HS-5 (cell line): ENCODE measurements at regions not wholly inside any gene's neighbourhood (a gene's known extent, or its start where the extent isn't known, plus 50 kb on each side); places are given as distances from the start of the nearest gene placed in this dataset.
"Not testable (repeated sequence)": the region's sequence is repeated elsewhere in the genome, so short reads cannot be mapped to it uniquely, and the experiment has no call there.

Experiments used
- DNase-seq: peaks from one replicate; pipeline ENCODE4 v3.0.0-alpha.2; 2012; ENCODE audit warnings: low read depth

DNA sequence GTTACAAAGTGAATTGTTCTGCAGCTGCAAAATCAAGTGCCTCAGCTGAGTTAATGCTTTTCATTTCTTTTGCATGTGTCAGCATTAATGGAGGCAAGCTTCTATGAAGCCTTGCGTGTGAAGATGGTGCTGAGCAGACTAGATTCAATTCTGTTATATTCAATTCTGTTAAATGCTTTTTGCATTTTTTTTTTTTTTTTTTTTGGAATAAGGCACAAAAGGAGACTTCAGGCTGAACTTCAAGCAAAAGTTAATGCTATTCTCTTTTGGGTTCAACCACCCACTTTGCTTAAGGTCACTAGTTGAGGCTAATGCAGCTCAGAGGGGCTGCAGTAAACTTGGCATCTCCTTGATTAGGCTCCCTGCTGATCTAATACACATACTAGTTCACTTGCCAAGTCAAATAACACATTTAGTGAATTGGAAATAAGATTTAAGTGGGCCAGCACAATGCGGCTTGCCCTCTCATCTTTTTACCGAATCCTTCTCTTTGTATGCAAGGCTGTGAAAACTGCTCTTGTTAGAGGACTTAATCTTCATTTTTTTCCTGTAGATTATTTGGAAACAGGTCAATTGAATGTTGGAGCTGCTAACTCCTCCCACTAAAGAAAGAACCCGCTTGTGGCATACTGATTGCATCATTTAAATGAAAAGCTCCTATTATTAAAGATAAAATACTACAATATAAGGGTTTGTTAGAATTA is 1020.2 kb downstream of the NR2F1-AS1 start:
- DNase-seq, result no peak

DNA sequence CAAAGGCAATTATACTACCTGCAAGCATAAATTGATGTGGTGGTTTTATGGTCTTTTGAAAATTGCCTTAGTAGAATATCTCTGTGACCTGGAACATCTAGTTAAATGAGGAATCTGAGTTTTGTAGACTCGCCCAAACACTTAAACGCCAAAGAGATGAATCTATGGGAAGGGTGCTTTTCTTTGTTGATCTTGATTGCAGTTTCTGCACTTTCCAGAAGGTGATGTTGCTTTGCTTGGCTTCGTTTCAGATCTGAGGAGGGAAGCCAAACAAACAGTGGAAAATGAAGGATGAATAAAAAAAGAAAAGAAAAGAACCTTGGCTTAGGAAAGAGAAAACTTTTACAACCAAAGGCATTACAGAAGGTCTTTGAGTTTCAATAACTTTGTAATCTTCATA is 1021.2 kb downstream of the NR2F1-AS1 start:
- DNase-seq, result no peak

DNA sequence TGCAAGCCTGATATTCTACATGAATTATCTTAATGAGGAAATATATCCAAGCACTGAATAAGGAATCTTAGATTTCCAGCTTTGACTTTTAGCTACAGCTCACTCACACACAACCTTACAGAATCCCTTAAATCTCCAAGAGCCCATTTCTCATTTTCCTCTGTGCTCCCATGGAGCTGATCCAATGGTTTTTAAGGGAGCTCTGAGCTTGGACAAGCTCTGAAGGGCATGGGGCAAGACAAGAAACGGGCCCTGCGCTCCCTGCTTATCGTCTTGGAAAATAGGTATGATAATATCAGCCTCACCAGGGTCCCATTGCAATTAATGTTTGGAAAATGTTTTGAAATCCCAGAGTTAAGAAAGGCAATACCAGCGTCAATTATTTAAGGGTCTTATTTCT is 1021.7 kb downstream of the NR2F1-AS1 start:
- DNase-seq, result no peak

DNA sequence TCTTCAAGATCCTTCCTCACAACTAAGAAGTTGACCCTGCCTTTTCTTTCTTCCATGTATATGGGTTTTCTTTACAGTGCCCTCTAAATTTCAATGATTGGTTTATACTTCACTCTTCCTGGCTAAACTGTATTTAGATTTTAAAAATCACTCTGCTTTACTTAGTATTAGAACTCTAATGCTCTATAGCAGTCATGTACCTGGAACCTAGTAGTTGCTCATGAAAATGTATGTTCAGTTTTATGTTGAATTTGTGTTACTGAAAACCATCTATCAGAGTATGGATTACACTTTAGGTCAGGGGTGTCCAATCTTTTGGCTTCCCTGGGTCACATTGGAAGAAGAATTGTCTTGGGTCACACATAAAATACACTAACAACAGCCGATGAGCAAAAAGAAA is 1024.3 kb downstream of the NR2F1-AS1 start:
- DNase-seq, result no peak

DNA sequence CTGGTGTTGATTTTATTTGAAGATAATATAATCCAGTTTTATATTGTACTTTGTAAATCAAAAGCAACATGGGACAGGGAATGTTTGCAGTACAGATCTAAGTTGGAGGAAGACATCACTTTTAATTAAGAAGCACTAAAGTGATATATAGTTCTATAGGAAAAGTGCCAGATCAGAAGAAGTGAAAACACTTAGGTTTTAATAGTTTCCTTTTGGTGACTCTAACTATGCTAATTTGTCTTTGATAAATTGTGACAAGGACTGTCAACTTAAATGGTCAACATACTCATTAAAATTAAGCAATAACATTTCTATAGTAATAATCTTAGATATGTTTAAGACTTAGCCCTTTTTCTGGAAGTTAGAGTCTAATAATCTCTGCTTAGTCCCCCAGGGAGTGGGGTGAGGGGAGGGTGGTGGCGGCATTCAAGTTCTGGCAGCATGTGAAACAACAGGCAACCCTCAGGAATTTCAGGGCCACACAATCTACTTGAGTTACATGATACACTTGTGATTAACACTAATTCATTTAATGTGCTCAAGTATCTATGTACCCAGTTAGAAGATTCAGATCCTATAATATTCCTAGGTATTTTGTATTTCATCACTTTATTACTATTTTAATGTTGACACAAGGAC is 1026.5 kb downstream of the NR2F1-AS1 start:
- no peak for DNase-seq

DNA sequence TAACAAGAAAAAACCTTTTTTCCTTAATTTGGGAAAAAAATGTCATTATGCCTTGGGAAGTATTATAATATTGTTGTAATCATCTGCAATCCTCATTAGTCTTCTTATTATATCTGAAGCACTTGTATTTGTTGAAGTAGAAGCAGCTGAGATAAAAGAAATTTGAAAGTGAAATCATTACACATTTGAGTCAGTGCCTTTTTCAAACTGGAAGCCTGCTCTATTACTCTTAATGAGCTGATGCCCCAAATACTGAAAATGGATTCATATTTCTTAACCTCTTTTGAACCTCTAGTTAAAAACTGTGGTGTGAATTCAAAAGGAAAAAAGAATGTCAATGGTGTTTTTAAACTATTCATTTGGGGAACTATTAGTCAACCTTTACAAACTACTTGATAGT is 1027.7 kb downstream of the NR2F1-AS1 start:
- no peak for DNase-seq

DNA sequence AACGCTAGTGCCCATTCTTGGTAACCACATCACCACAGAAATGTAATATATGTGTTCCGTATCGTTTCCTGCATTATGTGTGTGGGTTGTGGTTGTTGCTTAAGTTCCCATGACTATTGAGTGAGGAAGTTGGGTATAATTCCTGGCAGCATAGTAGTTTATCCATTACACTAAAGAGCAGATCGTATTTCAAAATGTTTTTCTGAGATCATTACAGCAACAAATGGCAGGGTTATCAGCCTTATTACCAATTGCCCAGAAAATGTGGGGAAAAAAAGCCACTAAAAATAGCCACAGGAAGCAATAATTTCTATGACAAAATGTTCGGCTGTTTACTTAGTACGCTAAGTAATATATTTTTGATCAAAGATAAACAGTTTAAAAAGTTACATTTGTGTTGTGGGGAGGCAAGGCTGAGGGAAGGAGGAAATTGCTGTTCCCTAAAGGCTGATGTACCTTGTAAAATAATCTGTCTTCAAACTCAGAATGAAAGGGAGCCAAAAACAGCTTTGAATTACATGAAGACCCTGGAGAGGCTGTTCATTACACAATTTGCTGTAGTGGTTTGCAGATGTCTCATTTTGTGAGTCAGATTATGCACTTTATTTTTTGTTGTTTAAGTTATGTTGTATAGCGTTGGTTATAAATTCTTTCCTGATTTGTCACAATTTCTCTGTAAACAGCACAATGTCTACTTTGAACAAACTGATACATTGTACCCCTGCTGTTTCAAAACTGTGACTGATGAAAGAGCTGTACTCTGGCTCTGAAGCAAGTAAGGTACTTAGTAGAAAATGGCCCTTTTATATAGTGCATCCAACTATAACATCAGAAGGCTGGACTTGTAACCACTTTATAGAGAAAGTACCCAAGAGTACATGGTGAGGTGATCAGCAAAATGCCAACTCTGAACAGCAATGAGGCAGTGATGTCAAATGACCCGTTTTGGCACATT is 1028.5 kb downstream of the NR2F1-AS1 start:
- DNase-seq, result peak; percentile 95

DNA sequence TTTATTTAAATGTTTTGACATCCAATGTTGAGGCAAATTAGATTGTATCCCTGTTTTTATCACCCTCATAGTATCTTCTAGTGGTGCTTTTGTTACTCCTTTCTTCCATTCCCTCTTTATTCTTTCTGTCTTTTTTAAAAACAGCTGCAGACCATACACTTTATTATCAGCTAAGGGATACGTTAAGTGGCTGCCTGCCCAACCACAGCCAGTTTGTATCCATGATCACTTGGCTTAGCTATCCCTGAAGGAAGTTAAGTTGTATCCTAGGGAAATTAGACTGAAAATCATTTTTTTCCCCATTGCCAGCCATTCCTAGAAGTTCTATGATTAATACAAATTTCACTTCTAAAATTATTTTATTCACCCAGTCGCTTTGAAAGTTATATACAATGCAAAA is 1032.7 kb downstream of the NR2F1-AS1 start:
- DNase-seq, result no peak

DNA sequence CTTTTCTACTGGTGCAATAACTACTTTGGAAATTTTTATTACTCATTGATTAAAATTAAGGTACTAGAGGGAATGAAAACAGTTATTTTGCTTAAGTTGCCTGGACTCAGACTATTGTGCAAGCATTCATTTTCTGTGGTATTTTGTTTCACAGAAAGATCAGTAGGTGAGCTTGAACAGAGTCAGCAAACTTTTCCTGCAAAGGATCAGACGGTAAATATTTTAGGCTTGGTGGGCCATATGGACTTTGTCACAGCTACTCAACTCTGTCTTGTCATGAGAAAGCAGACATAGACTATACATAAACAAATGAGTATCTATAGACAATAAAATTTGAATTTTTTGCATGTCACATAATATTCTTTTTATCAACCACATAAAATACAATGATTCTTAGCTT is 1036.4 kb downstream of the NR2F1-AS1 start:
- no peak for DNase-seq

DNA sequence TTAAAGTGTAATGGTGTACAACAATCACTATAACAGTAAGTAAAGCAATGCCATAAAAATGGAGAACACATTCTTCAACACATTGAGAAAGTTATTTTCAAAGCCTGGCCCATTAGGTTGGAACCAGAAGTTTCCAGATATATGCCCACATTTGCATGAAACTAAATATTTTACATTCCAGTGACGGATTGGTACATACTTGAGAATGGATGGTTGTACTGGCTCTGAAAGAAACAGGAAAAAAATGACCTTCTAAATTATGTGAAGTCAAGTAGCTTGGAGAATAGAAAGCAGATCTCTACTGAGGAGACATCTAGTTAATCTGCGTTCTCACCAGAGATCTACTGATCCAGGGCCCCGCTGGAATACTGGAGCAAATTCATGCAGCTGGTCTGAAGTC is 1037.0 kb downstream of the NR2F1-AS1 start:
- no peak for DNase-seq

DNA sequence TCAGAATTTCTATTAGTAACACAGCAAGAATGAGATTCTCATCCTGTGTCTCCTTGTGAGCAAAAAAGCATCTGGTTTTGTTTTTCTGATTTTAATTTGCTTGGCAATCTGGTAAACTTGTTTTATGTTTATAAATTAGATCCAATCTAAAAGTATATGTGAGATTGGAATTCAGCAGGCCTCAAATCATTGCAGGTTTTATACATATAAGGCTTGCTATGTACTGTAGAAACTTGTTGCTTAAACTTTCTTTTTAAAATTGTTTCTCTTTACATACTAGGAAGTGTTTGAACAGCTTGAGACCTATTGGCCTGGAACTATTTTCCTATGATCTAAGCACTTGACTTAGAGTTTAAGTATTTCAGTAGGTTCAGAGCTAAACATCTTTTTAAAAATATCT is 1037.8 kb downstream of the NR2F1-AS1 start:
- DNase-seq, result no peak

DNA sequence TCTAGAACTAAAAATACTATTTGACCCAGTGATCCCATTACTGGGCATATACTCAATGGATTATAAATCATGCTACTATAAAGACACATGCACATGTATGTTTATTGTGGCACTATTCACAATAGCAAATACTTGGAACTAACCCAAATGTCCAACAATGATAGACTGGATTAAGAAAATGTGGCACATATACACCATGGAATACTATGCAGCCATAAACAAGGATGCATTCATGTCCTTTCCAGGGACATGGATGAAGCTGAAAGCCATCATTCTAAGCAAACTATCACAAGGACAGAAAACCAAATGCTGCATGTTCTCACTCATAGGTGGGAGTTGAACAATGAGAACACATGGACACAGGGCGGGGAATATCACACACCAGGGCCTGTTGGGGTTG is 1039.0 kb downstream of the NR2F1-AS1 start:
- DNase-seq, result not testable (repeated sequence)

DNA sequence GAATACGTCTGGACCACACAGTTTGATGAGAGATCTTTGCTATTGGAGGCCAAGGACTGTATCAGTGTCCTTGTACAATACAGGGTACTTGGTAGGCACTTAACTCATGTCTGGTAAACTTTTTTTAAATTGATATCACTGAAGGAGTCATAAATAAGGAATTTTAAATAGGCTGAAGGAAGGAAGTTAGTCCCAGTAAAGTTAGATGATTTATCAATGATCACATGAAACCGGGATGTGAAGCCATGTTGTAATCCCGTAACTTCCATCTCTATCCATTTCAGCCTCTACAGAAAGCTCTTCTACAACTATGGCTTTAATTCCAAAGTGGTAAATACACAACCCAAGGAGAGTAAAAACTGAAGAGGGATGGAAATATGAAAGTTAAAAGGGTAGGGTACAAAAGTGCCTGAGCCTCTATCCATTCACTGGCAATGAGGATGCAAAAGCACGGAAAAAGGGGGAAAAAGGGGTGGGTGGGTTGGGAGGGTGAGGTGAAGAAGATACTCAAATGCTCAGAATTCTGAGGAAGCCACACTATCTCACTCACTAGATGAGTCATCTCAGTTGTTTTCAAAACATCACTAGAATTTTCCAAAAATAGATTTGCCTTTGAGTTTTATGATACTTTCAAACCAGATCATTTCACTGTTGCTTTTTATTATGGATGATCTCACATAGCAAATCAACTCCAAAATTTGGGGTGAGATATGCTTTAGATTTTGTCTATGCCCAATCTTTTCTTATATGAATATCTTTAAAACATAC is 1053.5 kb downstream of the NR2F1-AS1 start:
- no peak for DNase-seq

DNA sequence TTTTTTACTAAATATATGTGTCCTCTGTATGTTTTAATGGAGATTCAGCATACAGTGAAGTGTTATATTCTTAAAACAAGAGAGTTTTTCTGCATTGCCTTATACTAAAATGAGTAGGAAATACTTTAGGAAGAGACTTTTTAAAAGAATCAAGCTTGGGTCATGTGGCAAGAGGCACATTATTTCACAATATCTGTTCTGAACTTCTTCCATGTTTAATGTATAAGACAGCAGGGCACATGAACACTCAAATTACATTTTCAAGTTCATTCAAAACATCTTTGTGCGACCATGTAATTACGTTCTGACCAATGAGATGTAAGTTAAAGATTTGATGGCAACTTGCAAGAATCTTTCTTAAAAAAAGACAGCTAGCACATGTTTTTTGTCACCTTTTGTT is 1055.9 kb downstream of the NR2F1-AS1 start:
- DNase-seq, result no peak

DNA sequence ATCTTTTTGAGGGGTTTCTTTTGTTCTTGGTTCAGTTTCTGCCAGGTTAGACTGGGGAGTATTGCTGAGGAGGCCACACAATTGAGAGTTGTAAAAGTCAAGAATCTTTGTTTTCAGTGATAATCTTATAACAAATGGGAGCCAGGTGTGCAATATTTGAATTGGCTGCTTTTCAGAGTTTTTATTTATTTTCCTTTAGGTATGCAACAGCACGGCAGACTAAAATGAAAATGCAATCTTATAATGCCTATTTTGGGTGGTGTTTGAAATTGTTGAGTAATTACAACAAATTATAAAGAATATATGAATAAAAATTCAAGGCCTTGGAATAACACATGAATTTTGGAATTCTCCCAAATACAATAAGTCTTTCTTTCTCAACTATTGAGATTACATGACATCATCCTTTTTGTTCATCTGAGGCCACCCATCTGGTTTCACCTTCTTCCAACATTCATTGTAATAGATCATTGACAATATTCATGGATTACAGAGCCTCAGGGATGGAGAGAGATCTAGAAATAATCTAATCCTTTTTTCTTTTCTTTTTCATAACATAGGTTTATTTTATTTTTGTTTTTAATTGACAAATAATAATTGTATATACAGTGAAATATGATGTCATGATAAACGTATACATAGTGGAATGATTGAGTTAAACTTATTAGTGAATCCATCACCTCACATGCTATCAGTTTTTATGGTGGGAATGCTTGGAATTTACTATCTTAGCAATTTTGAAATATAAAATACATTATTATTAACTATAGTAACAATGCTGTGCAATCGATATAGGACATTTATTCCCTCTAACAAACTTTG is 1061.0 kb downstream of the NR2F1-AS1 start:
- DNase-seq, result no peak

DNA sequence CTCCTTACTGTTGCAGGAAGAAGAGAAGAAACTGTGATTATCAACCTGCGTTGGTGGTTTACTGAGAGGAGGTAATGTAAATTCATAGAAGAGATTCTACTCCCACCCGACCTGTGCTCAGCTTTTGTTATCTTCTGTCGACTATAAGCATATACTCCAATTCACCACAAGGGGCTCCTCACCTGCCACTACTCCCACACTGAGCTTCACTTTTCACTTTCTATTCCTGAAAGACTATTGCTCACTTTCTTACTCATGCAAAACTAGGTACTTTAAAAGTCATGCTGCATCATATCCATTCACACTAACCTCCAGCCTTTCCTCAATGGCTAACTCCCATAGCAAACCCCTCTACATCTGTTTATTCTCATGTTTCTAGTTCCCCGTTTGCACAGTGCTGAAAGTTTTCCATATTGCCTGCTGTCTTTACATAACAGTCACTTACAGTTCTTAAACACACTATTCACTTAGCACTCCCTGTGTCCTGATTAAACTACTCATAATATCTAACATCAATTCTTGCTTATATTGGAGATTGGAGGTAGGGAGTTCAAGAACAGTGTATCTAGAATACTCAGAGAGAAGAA is 1062.6 kb downstream of the NR2F1-AS1 start:
- no peak for DNase-seq

DNA sequence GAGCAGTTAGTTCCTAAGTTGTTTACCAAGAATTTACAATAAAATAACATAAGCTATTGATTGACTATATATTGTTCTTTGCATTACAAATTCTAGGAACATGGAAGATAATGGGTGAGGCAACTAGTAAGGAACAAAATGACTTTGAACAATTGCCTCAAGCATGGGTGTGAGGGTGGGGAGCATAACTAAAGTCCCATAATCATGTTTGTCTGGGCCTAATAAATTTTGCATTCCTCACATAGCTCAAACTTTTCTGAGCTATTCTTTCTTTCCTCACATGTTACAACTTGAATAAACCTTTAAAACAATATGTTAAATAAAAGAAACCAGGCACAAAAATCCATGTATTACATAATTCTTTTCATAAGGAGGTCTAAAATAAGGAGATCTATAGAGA is 1066.1 kb downstream of the NR2F1-AS1 start:
- no peak for DNase-seq

DNA sequence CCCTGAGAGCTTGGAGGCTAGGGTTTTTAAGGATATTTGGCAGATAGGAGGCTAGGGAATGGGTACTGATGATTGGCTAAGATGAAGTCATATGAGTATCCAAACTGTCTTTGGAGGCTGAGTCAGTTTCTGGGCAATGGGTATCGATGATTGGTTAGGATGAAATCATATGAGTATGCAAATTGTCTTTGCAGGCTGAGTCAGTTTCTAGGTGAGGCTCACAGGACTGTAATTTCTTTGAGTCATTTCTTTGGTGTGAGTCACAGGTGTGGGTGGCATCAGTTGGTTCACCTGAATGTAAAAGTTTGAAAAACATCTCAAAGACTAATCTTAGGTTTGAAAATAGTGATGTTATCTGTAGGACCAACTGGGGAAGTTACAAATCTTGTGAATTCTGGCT is 1068.0 kb downstream of the NR2F1-AS1 start:
- DNase-seq, result no peak

DNA sequence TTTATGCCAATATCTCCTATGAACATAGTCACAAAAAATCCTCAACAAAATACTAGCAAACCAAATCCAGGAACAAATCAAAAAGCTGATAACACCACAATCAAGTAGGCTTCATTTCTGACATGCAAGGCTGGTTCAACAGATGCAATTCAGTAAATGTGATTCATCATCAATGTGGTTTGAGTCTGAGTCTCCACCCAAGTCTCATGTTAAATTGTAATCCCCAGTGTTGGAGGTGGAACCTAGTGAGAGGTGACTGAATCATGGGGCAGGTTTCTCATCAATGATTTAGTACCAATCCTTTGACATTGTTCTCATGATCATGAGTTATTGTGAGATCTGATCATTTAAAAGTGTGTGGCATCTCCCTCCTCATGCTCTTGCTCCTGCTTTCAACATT is 1072.7 kb downstream of the NR2F1-AS1 start:
- no peak for DNase-seq

DNA sequence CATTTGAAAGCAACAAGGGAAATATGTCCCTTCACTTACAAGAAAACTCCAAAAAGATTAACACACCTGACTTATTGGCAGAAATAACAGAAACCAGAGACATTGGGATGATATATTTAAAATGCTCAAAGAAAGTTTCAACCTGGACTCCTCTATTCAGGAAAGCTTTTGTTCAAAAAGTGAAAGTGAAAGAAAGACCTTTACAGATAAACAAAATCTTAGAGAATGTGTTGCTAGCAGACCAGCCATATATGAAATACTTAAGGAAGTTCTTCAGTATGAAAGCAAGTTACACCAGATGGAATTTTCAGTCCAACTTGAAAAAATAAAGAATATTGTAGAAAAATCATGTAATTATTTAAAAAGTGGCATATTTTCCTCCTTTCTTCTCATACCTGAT is 1075.1 kb downstream of the NR2F1-AS1 start:
- DNase-seq, result no peak

DNA sequence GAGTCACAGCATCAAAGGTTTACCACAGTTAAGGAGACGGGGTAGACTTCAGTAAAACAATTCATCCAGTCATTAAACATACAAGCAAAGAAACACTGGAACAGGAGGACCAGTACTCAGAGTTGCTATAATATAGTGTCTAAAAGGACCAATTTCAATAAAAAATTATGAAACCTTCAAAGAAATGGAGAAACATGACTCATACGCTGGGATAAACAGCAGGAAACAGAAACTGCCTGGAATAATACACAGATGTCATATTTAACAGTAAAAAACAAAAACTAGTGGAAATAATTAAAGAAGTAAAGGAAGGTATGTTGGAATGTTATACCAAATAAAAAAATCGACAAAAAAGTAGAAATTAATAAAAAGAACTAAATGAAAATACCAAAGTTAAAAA is 1075.9 kb downstream of the NR2F1-AS1 start:
- no peak for DNase-seq
